ENCODE measurements at regions not wholly inside any gene's neighbourhood (a gene's known extent, or its start where the extent isn't known, plus 50 kb on each side); places are given as distances from the start of the nearest gene placed in this dataset.

DNA sequence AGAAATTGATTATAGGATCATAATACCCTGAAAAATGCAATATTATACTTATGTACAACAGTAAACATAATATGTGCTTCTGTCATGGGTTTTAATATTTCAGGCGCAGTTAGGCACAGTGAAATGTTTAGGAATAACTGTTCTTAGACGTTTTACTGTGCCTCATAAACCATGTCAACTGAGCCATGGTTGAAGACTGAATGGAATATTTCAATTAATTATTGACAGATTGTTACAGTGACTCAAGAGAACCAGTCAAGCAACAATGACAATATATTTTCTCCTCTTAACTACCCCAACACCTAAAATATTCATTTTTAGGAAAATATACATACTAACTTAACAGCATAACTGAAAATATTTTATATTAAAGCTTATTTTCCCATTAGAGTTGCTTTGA lies 852.7 kb upstream of the FRG1 start:
- CTCF ChIA-PET, result no interaction called here
- no peak for DNase-seq (ENCODE audit: low read depth, low spot score)

GRCh38 chr4:189088780-189089179 lies 851.9 kb upstream of the FRG1 start:
- DNase-seq (ENCODE audit: low read depth, low spot score) (no peak), ATAC-seq (no peak)
- H3K36me3 ChIP-seq (ENCODE audit: control insufficient read depth, insufficient read depth, low read length), result no peaks in the 10 kb centered on the region
- CTCF ChIA-PET, result no interaction called here
- BruUV-seq (replicated peaks), result no TSS peak
- POLR2A ChIA-PET, result interaction anchor here (0.6 kb wide), 1 partner anchor 9 kb away, joined by 6 read pairs; no protein-coding TSS in a partner anchor
- intact Hi-C loops (cut with micrococcal nuclease; ENCODE audit: unreplicated experiment) (no loop called here), in situ Hi-C loops (cut with HindIII; ENCODE audit: low pct_unique_long_range_greater_than_20kb, low sequenced_read_pairs) (no loop called here)
- TF ChIP-seq SIN3A (IDR thresholded peaks at IDR 0.05; ENCODE audit: borderline replicate concordance, insufficient read depth, low read depth, low read length) (no peak), TCF7L2 (IDR thresholded peaks at IDR 0.05; ENCODE audit: low read depth, low read length) (no peak), POLR2AphosphoS5 (IDR thresholded peaks at IDR 0.05; ENCODE audit: low read depth, low read length) (no peak)
- TF ChIP-seq, protein P1, sequence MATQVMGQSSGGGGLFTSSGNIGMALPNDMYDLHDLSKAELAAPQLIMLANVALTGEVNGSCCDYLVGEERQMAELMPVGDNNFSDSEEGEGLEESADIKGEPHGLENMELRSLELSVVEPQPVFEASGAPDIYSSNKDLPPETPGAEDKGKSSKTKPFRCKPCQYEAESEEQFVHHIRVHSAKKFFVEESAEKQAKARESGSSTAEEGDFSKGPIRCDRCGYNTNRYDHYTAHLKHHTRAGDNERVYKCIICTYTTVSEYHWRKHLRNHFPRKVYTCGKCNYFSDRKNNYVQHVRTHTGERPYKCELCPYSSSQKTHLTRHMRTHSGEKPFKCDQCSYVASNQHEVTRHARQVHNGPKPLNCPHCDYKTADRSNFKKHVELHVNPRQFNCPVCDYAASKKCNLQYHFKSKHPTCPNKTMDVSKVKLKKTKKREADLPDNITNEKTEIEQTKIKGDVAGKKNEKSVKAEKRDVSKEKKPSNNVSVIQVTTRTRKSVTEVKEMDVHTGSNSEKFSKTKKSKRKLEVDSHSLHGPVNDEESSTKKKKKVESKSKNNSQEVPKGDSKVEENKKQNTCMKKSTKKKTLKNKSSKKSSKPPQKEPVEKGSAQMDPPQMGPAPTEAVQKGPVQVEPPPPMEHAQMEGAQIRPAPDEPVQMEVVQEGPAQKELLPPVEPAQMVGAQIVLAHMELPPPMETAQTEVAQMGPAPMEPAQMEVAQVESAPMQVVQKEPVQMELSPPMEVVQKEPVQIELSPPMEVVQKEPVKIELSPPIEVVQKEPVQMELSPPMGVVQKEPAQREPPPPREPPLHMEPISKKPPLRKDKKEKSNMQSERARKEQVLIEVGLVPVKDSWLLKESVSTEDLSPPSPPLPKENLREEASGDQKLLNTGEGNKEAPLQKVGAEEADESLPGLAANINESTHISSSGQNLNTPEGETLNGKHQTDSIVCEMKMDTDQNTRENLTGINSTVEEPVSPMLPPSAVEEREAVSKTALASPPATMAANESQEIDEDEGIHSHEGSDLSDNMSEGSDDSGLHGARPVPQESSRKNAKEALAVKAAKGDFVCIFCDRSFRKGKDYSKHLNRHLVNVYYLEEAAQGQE (IDR thresholded peaks at IDR 0.05; ENCODE audit: insufficient read depth in 1 of 2, low read depth in 2 of 2, low read length in 1 of 2), result no peak
- TF ChIP-seq, protein P2, sequence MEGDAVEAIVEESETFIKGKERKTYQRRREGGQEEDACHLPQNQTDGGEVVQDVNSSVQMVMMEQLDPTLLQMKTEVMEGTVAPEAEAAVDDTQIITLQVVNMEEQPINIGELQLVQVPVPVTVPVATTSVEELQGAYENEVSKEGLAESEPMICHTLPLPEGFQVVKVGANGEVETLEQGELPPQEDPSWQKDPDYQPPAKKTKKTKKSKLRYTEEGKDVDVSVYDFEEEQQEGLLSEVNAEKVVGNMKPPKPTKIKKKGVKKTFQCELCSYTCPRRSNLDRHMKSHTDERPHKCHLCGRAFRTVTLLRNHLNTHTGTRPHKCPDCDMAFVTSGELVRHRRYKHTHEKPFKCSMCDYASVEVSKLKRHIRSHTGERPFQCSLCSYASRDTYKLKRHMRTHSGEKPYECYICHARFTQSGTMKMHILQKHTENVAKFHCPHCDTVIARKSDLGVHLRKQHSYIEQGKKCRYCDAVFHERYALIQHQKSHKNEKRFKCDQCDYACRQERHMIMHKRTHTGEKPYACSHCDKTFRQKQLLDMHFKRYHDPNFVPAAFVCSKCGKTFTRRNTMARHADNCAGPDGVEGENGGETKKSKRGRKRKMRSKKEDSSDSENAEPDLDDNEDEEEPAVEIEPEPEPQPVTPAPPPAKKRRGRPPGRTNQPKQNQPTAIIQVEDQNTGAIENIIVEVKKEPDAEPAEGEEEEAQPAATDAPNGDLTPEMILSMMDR (IDR thresholded peaks at IDR 0.05), result no peak
- no peaks in the 10 kb centered on the region for H3K4me1 ChIP-seq (ENCODE audit: control insufficient read depth, insufficient read depth, low read length)
- H3K9me3 ChIP-seq (ENCODE audit: control insufficient read depth, insufficient read depth, low read depth, low read length), result no peaks in the 10 kb centered on the region
- H3K27ac ChIP-seq (ENCODE audit: low read length), result no peak overlapping the region
- H3K4me3 ChIP-seq (ENCODE audit: low read depth in 2 of 2, low read length in 2 of 2), result no peak overlapping the region
- H3K27me3 ChIP-seq (ENCODE audit: control insufficient read depth, insufficient read depth, low read length), result no peaks in the 10 kb centered on the region

More for the DNA sequence above, 852.7 kb upstream of the FRG1 start:
- in situ Hi-C loops (cut with HindIII; ENCODE audit: low pct_unique_long_range_greater_than_20kb, low sequenced_read_pairs) (no loop called here), intact Hi-C loops (cut with micrococcal nuclease; ENCODE audit: unreplicated experiment) (no loop called here)
- Histone ChIP-seq H3K27ac (ENCODE audit: low read length) (no peak overlapping the region), H3K36me3 (ENCODE audit: control insufficient read depth, insufficient read depth, low read length) (no peaks in the 10 kb centered on the region), H3K4me3 (ENCODE audit: low read depth in 2 of 2, low read length in 2 of 2) (no peak overlapping the region), H3K4me1 (ENCODE audit: control insufficient read depth, insufficient read depth, low read length) (no peaks in the 10 kb centered on the region), H3K9me3 (ENCODE audit: control insufficient read depth, insufficient read depth, low read depth, low read length) (no peaks in the 10 kb centered on the region), H3K27me3 (ENCODE audit: control insufficient read depth, insufficient read depth, low read length) (no peaks in the 10 kb centered on the region)
- BruUV-seq (replicated peaks), result no TSS peak
- no peak for ATAC-seq
- POLR2A ChIA-PET, result interaction anchor here (0.6 kb wide), 1 partner anchor 9 kb away, joined by 6 read pairs; no protein-coding TSS in a partner anchor
- no peak for TF ChIP-seq POLR2AphosphoS5 (IDR thresholded peaks at IDR 0.05; ENCODE audit: low read depth, low read length)
- TF ChIP-seq, protein P1 (IDR thresholded peaks at IDR 0.05; ENCODE audit: insufficient read depth in 1 of 2, low read depth in 2 of 2, low read length in 1 of 2), result no peak
- no peak for TF ChIP-seq TCF7L2 (IDR thresholded peaks at IDR 0.05; ENCODE audit: low read depth, low read length)
- TF ChIP-seq, protein P2 (IDR thresholded peaks at IDR 0.05), result no peak
- TF ChIP-seq SIN3A (IDR thresholded peaks at IDR 0.05; ENCODE audit: borderline replicate concordance, insufficient read depth, low read depth, low read length), result no peak
